Natural killer cell (primary cell): ENCODE measurements at regions not wholly inside any gene's neighbourhood (a gene's known extent, or its start where the extent isn't known, plus 50 kb on each side); places are given as distances from the start of the nearest gene placed in this dataset.

Experiments used
- ATAC-seq, 3 donors: fragments of 150-1000 bp in 2 of 3; fragments of 200-7000 bp in 1 of 3; cut with Tn5 transposase; 1 replicate in 1 of 3; 2 replicates in 2 of 3; pipeline ENCODE4 v1.10.0; 2021; ENCODE audit warnings: mild to moderate bottlenecking in 2 of 3, moderate library complexity in 2 of 3
- DNase-seq, 2 donors: peaks; one replicate each; pipeline versions ENCODE4 v3.0.0 to v3.0.0-alpha.2; 2013 to 2021; ENCODE audit warnings: mixed read lengths in 1 of 2
- H3K27ac ChIP-seq: one replicate; pipeline ENCODE4 v1.5.1; 2013; ENCODE audit warnings: mild to moderate bottlenecking, low read length
- H3K27me3 ChIP-seq: one replicate; pipeline ENCODE4 v1.6.1; 2013; ENCODE audit warnings: low read length; ENCODE audit not compliant: control insufficient read depth, insufficient read depth
- H3K36me3 ChIP-seq: one replicate; pipeline ENCODE4 v1.6.1; 2013; ENCODE audit warnings: low read length; ENCODE audit not compliant: control insufficient read depth, insufficient read depth
- H3K4me1 ChIP-seq: one replicate; pipeline ENCODE4 v1.6.1; 2013; ENCODE audit warnings: low read length; ENCODE audit not compliant: control insufficient read depth, insufficient read depth
- H3K4me3 ChIP-seq: one replicate; pipeline ENCODE4 v1.5.1; 2013; ENCODE audit warnings: low read length
- H3K9me3 ChIP-seq: one replicate; pipeline ENCODE4 v1.6.1; 2013; ENCODE audit warnings: low read length; ENCODE audit not compliant: control insufficient read depth, insufficient read depth
- H3K27ac Mint-ChIP-seq, 2 donors: one replicate each; pipeline ENCODE4 v1.8.0; 2022; ENCODE audit warnings: mild to moderate bottlenecking in 2 of 2, mixed read lengths in 2 of 2, moderate library complexity in 1 of 2
- H3K27me3 Mint-ChIP-seq, 2 donors: one replicate each; pipeline ENCODE4 v1.8.0; 2022; ENCODE audit warnings: low read depth in 2 of 2, mixed read lengths in 2 of 2
- H3K36me3 Mint-ChIP-seq: one replicate; pipeline ENCODE4 v1.8.0; 2022; ENCODE audit warnings: mixed read lengths
- H3K4me1 Mint-ChIP-seq, 2 donors: one replicate each; pipeline ENCODE4 v1.8.0; 2022; ENCODE audit warnings: mixed read lengths in 2 of 2
- H3K4me3 Mint-ChIP-seq: one replicate; pipeline ENCODE4 v1.8.0; 2022; ENCODE audit warnings: mild to moderate bottlenecking, moderate library complexity, mixed read lengths
- H3K9me3 Mint-ChIP-seq, 2 donors: one replicate each; pipeline ENCODE4 v1.8.0; 2022; ENCODE audit warnings: mixed read lengths in 2 of 2
- CTCF ChIP-seq: fragments of 200-600 bp; IDR thresholded peaks from one replicate; pipeline ENCODE4 v1.8.0; 2022; ENCODE audit warnings: antibody characterized with exemption
- WGBS: methylation state at CpG from one replicate; pipeline ENCODE4 v1.1.7; 2013; ENCODE audit warnings: missing lambda C conversion rate; ENCODE audit not compliant: insufficient coverage; 5-methylcytosine and 5-hydroxymethylcytosine counted together
- intact Hi-C: fragments of 100-400 bp; cut with micrococcal nuclease; formaldehyde crosslinking; loops from one replicate; pipeline ENCODE4 v1.14.2; 2022

- H3K4me1 ChIP-seq, result no peaks in the 10 kb centered on the region
- Mint-ChIP-seq H3K36me3 (no peaks in the 10 kb centered on the region), H3K4me1 (no peaks in the 10 kb centered on the region), H3K9me3 (no peaks in the 10 kb centered on the region), H3K27ac (no peak overlapping the region), H3K27me3 (no peaks in the 10 kb centered on the region), H3K4me3 (no peak overlapping the region)
- intact Hi-C loops, result no loop called here
- H3K9me3 ChIP-seq, result no peaks in the 10 kb centered on the region
- no peaks in the 10 kb centered on the region for H3K27me3 ChIP-seq
- H3K27ac ChIP-seq, result no peak overlapping the region
- H3K36me3 ChIP-seq, result no peaks in the 10 kb centered on the region
- ATAC-seq (no peak), DNase-seq (no peak)
- WGBS, result 81% methylated on average over 20 of the region's 20 CpGs
- H3K4me3 ChIP-seq, result no peak overlapping the region
- TF ChIP-seq CTCF, result no peak
Measured at GRCh38 chr12:114747012-114747858, 63.3 kb upstream of the TBX3 start.

GRCh38 chr12:114746297-114747011, 62.5 kb upstream of the TBX3 start:
- no peaks in the 10 kb centered on the region for H3K27me3 Mint-ChIP-seq
- no peaks in the 10 kb centered on the region for H3K36me3 Mint-ChIP-seq
- intact Hi-C loops, result no loop called here
- WGBS, result 35% methylated on average over 6 of the region's 6 CpGs
- no peak for TF ChIP-seq CTCF
- H3K27ac ChIP-seq, result no peak overlapping the region
- no peaks in the 10 kb centered on the region for H3K9me3 Mint-ChIP-seq
- H3K9me3 ChIP-seq, result no peaks in the 10 kb centered on the region
- no peak overlapping the region for H3K4me3 ChIP-seq
- no peaks in the 10 kb centered on the region for H3K27me3 ChIP-seq
- no peak overlapping the region for H3K27ac Mint-ChIP-seq
- H3K4me3 Mint-ChIP-seq, result no peak overlapping the region
- no peak for DNase-seq
- H3K4me1 Mint-ChIP-seq, result no peaks in the 10 kb centered on the region
- no peaks in the 10 kb centered on the region for H3K4me1 ChIP-seq
- H3K36me3 ChIP-seq, result no peaks in the 10 kb centered on the region
- no peak for ATAC-seq

GRCh38 chr12:114744691-114745090, 60.7 kb upstream of the TBX3 start:
- TF ChIP-seq CTCF, result no peak
- 85% methylated on average over 14 of the region's 15 CpGs for WGBS
- H3K36me3 ChIP-seq, result no peaks in the 10 kb centered on the region
- no peaks in the 10 kb centered on the region for H3K9me3 Mint-ChIP-seq
- H3K4me3 Mint-ChIP-seq, result no peak overlapping the region
- intact Hi-C loops, result no loop called here
- no peaks in the 10 kb centered on the region for H3K4me1 Mint-ChIP-seq
- no peak for DNase-seq
- no peaks in the 10 kb centered on the region for H3K36me3 Mint-ChIP-seq
- H3K9me3 ChIP-seq, result no peaks in the 10 kb centered on the region
- no peaks in the 10 kb centered on the region for H3K27me3 ChIP-seq
- H3K4me3 ChIP-seq, result no peak overlapping the region
- H3K27me3 Mint-ChIP-seq, result no peaks in the 10 kb centered on the region
- no peak overlapping the region for H3K27ac ChIP-seq
- H3K4me1 ChIP-seq, result no peaks in the 10 kb centered on the region
- ATAC-seq, result no peak
- H3K27ac Mint-ChIP-seq, result no peak overlapping the region
